GM11168 (cell line): ENCODE measurements at regions not wholly inside any gene's neighbourhood (a gene's known extent, or its start where the extent isn't known, plus 50 kb on each side); places are given as distances from the start of the nearest gene placed in this dataset.
"Not testable (repeated sequence)": the region's sequence is repeated elsewhere in the genome, so short reads cannot be mapped to it uniquely, and the experiment has no call there.

Experiments used
- in situ Hi-C: fragments of 300-500 bp; cut with MboI; formaldehyde crosslinking; loops from one replicate; pipeline ENCODE4 v1.12.0; 2022; ENCODE audit warnings: low sequenced_read_pairs; ENCODE audit not compliant: unreplicated experiment

GRCh38 chr2:209238765-209239584 is 184.9 kb upstream of the MAP2 start:
- in situ Hi-C loops, result no loop called here

GRCh38 chr2:209239585-209239938 is 184.3 kb upstream of the MAP2 start:
- in situ Hi-C loops, result no loop called here

GRCh38 chr2:209240204-209240603 is 183.6 kb upstream of the MAP2 start:
- in situ Hi-C loops, result no loop called here

GRCh38 chr2:209253544-209253943 is 170.3 kb upstream of the MAP2 start:
- in situ Hi-C loops, result no loop called here

- in situ Hi-C loops, result no loop called here
Measured at GRCh38 chr2:209259767-209260166, 164.1 kb upstream of the MAP2 start.

- in situ Hi-C loops, result no loop called here
Measured at GRCh38 chr2:209260281-209260680, 163.6 kb upstream of the MAP2 start.

GRCh38 chr2:209261366-209262053 is 162.3 kb upstream of the MAP2 start:
- in situ Hi-C loops, result not testable (repeated sequence)

GRCh38 chr2:209269024-209269423 is 154.8 kb upstream of the MAP2 start:
- in situ Hi-C loops, result no loop called here

GRCh38 chr2:209276000-209276399 is 147.8 kb upstream of the MAP2 start:
- in situ Hi-C loops, result no loop called here

- in situ Hi-C loops, result no loop called here
Measured at GRCh38 chr2:209277444-209277843, 146.4 kb upstream of the MAP2 start.

GRCh38 chr2:209298601-209299000 is 125.2 kb upstream of the MAP2 start:
- in situ Hi-C loops, result no loop called here

- in situ Hi-C loops, result not testable (repeated sequence)
Measured at GRCh38 chr2:209299478-209299877, 124.4 kb upstream of the MAP2 start.

GRCh38 chr2:209300766-209301165 is 123.1 kb upstream of the MAP2 start:
- in situ Hi-C loops, result not testable (repeated sequence)

GRCh38 chr2:209305026-209305425 is 118.8 kb upstream of the MAP2 start:
- in situ Hi-C loops, result no loop called here

- in situ Hi-C loops, result no loop called here
Measured at GRCh38 chr2:209305746-209306196, 118.1 kb upstream of the MAP2 start.

- in situ Hi-C loops, result no loop called here
Measured at GRCh38 chr2:209307161-209308001, 116.5 kb upstream of the MAP2 start.

GRCh38 chr2:209308415-209308814 is 115.4 kb upstream of the MAP2 start:
- in situ Hi-C loops, result no loop called here

- in situ Hi-C loops, result no loop called here
Measured at GRCh38 chr2:209311948-209312347, 111.9 kb upstream of the MAP2 start.

GRCh38 chr2:209312450-209312849 is 111.4 kb upstream of the MAP2 start:
- in situ Hi-C loops, result not testable (repeated sequence)

- in situ Hi-C loops, result no loop called here
Measured at GRCh38 chr2:209314653-209315052, 109.2 kb upstream of the MAP2 start.

- in situ Hi-C loops, result no loop called here
Measured at GRCh38 chr2:209316141-209316540, 107.7 kb upstream of the MAP2 start.
